WTC11 (cell line): ENCODE measurements at regions not wholly inside any gene's neighbourhood (a gene's known extent, or its start where the extent isn't known, plus 50 kb on each side); places are given as distances from the start of the nearest gene placed in this dataset.

Experiments
- JUN ChIP-seq: sonication (generic); formaldehyde crosslinking; IDR thresholded peaks from 2 replicates; pipeline ENCODE4 v1.8.0; 2023; ENCODE audit warnings: mild to moderate bottlenecking, missing genetic modification reagents
- ZNF219 ChIP-seq: sonication (generic); formaldehyde crosslinking; IDR thresholded peaks from 2 replicates; pipeline ENCODE4 v1.8.0; 2023; ENCODE audit warnings: missing genetic modification reagents, mild to moderate bottlenecking, borderline replicate concordance
- ZNF232 ChIP-seq: sonication (generic); formaldehyde crosslinking; IDR thresholded peaks from 2 replicates; pipeline ENCODE4 v1.8.0; 2022; ENCODE audit warnings: mild to moderate bottlenecking, missing genetic modification reagents
- ZNF317 ChIP-seq: sonication (generic); formaldehyde crosslinking; IDR thresholded peaks from 2 replicates; pipeline ENCODE4 v1.8.1; 2023; ENCODE audit warnings: low read depth, mild to moderate bottlenecking, moderate library complexity, missing genetic modification reagents, borderline replicate concordance
- TF ChIP-seq, protein P1 (sequence below): fragments of 200-600 bp; IDR thresholded peaks from 2 replicates; pipeline ENCODE4 v1.8.0; 2022; ENCODE audit warnings: antibody characterized with exemption
- TF ChIP-seq, protein P2 (sequence below): sonication (generic); formaldehyde crosslinking; IDR thresholded peaks from 2 replicates; pipeline ENCODE4 v1.8.1; 2023; ENCODE audit warnings: mild to moderate bottlenecking, missing genetic modification reagents, moderate library complexity
- TF ChIP-seq, protein P3 (sequence below): sonication (generic); formaldehyde crosslinking; IDR thresholded peaks from 2 replicates; pipeline ENCODE4 v1.8.1; 2022; ENCODE audit warnings: low read depth, missing genetic modification reagents, borderline replicate concordance
- TF ChIP-seq, protein P4 (sequence below): sonication (generic); formaldehyde crosslinking; IDR thresholded peaks from 2 replicates; pipeline ENCODE4 v1.8.0; 2022; ENCODE audit warnings: mild to moderate bottlenecking, missing genetic modification reagents

DNA sequence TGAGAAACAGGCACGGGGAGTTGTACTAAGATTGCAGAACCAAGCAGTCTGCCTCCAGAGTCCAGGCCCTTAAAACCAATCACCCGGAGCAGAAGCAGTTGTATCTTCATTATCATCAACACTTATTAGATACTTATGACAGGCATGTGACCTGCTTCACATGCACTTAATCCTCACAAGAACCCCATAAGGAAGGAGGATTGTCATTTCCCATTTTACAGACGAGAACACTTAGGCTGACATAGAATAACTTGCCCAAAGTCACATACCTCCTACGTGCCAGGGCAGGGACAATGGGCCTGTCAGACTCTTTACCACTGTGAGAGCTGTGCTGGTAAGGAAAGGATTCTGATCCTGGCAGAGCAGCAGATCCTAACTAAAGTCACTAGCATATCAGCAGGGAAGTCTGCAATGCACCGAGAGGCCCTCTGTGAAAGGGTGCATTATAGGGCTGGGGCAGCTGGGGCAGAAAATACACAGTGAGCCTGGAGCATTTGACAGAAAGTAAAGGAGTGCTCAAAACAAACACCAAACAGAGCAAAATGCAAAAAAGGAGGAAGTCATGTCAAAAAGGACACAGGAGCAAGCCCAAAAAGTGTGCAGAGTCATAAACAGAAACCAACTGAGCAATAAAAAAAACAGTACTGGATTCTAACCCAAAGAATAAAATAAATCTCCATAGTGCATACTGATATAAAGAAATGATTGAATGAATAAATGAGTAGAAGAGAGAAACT is 55.9 kb upstream of the SP3 start:
- TF ChIP-seq, protein P1, sequence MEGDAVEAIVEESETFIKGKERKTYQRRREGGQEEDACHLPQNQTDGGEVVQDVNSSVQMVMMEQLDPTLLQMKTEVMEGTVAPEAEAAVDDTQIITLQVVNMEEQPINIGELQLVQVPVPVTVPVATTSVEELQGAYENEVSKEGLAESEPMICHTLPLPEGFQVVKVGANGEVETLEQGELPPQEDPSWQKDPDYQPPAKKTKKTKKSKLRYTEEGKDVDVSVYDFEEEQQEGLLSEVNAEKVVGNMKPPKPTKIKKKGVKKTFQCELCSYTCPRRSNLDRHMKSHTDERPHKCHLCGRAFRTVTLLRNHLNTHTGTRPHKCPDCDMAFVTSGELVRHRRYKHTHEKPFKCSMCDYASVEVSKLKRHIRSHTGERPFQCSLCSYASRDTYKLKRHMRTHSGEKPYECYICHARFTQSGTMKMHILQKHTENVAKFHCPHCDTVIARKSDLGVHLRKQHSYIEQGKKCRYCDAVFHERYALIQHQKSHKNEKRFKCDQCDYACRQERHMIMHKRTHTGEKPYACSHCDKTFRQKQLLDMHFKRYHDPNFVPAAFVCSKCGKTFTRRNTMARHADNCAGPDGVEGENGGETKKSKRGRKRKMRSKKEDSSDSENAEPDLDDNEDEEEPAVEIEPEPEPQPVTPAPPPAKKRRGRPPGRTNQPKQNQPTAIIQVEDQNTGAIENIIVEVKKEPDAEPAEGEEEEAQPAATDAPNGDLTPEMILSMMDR, result no peak
- TF ChIP-seq ZNF232 (CRISPR knock-in tag), result no peak
- no peak for TF ChIP-seq ZNF317
- TF ChIP-seq, protein P2, sequence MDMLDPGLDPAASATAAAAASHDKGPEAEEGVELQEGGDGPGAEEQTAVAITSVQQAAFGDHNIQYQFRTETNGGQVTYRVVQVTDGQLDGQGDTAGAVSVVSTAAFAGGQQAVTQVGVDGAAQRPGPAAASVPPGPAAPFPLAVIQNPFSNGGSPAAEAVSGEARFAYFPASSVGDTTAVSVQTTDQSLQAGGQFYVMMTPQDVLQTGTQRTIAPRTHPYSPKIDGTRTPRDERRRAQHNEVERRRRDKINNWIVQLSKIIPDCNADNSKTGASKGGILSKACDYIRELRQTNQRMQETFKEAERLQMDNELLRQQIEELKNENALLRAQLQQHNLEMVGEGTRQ (CRISPR knock-in tag), result no peak
- no peak for TF ChIP-seq ZNF219
- TF ChIP-seq, protein P3, sequence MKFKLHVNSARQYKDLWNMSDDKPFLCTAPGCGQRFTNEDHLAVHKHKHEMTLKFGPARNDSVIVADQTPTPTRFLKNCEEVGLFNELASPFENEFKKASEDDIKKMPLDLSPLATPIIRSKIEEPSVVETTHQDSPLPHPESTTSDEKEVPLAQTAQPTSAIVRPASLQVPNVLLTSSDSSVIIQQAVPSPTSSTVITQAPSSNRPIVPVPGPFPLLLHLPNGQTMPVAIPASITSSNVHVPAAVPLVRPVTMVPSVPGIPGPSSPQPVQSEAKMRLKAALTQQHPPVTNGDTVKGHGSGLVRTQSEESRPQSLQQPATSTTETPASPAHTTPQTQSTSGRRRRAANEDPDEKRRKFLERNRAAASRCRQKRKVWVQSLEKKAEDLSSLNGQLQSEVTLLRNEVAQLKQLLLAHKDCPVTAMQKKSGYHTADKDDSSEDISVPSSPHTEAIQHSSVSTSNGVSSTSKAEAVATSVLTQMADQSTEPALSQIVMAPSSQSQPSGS (CRISPR knock-in tag), result no peak
- TF ChIP-seq JUN (CRISPR knock-in tag), result no peak
- TF ChIP-seq, protein P4, sequence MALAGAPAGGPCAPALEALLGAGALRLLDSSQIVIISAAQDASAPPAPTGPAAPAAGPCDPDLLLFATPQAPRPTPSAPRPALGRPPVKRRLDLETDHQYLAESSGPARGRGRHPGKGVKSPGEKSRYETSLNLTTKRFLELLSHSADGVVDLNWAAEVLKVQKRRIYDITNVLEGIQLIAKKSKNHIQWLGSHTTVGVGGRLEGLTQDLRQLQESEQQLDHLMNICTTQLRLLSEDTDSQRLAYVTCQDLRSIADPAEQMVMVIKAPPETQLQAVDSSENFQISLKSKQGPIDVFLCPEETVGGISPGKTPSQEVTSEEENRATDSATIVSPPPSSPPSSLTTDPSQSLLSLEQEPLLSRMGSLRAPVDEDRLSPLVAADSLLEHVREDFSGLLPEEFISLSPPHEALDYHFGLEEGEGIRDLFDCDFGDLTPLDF (CRISPR knock-in tag), result no peak
